ENCODE measurements at regions not wholly inside any gene's neighbourhood (a gene's known extent, or its start where the extent isn't known, plus 50 kb on each side); places are given as distances from the start of the nearest gene placed in this dataset.

DNA sequence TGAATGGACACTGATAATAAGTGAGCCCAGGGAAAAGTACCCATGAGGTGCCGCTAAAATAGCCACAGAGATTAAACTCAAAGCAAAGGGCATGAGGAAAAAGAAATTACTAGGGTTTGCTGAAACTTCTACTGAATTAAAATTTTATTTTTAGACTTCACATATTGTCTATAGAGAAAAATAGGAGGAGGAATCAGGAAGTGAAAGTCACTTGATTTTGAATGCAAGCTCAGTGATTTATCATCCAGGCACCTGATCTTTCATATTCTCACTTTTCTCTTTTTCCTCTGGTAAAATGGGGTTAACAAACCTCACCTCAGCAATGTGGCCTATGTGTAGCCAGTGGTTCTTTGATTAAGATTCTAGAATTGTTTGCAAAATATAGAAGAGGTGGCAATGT, 479.8 kb downstream of the BCL11B start:
- Histone ChIP-seq H3K27ac (ENCODE audit: low read depth in 2 of 2, low read length in 1 of 2) (no peak overlapping the region), H2AFZ (ENCODE audit: low read depth) (no peak overlapping the region), H3K4me1 (ENCODE audit: control insufficient read depth in 1 of 2, insufficient read depth in 2 of 2, low read depth in 1 of 2, low read length in 1 of 2) (no peaks in the 10 kb centered on the region), H3F3A (replicated peaks; ENCODE audit: insufficient read depth) (no peaks in the 10 kb centered on the region), H3K79me2 (ENCODE audit: insufficient read depth) (no peaks in the 10 kb centered on the region), H3K4me3 (ENCODE audit: low read depth in 2 of 2, low read length in 1 of 2) (no peak overlapping the region), H4K20me1 (ENCODE audit: insufficient read depth) (no peaks in the 10 kb centered on the region), H3K4me2 (no peak overlapping the region), H3K9me2 (no peaks in the 10 kb centered on the region; the same call in 1 of the 2 replicates), H3K27me3 (ENCODE audit: insufficient read depth) (no peaks in the 10 kb centered on the region), H3K9me3 (no peaks in the 10 kb centered on the region), H3K36me3 (replicated peaks in 1 of 2; ENCODE audit: control insufficient read depth in 1 of 2, insufficient read depth in 2 of 2, low read length in 1 of 2) (no peaks in the 10 kb centered on the region), H3K9ac (no peak overlapping the region)
- 3% methylated on average over 1 of the region's 1 CpG for whole genome bisulfite sequencing (ENCODE audit: low lambda C conversion rate)
- TF ChIP-seq MEF2A (IDR thresholded peaks at IDR 0.05; ENCODE audit: borderline replicate concordance, low read depth) (no peak), RFX5 (IDR thresholded peaks at IDR 0.05; ENCODE audit: low read length) (no peak), NFIC (IDR thresholded peaks at IDR 0.05; ENCODE audit: borderline replicate concordance) (no peak), FOSL2 (IDR thresholded peaks at IDR 0.05; ENCODE audit: borderline replicate concordance, low read depth) (no peak), USF2 (IDR thresholded peaks at IDR 0.05; ENCODE audit: borderline replicate concordance, low read depth, low read length) (no peak), RCOR1 (IDR thresholded peaks at IDR 0.05; ENCODE audit: low read length) (no peak), SIN3A (IDR thresholded peaks at IDR 0.05; ENCODE audit: borderline replicate concordance, low read depth, low read length) (no peak), TEAD4 (IDR thresholded peaks at IDR 0.05; ENCODE audit: borderline replicate concordance, insufficient read depth) (no peak), TAF1 (IDR thresholded peaks at IDR 0.05; ENCODE audit: borderline replicate concordance, low read depth, low read length) (no peak), ELF1 (IDR thresholded peaks at IDR 0.05) (no peak)
- ChIA-PET POLR2A (no interaction called here), CTCF (no interaction called here)
- no peak for DNase-seq

DNA sequence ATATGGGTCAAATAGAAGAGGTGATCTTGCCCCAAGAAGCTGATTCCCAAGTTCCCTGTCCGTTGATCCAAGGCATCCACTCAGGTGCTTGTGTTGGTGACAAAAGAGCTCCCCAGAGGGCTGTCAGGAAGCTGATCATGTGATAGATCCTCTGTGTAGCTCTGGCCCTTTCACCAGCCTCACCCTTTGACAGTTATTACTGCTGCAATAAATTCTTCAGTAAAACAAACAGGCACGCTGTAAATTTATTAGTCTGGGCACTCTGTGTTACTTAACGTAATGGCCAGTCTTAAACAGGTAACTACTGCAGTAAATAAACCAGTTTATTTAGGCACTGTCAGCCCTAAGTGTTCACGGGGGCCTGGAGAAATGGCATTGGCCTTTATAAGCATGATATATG, 473.9 kb downstream of the BCL11B start:
- Histone ChIP-seq H2AFZ (ENCODE audit: low read depth) (no peak overlapping the region), H3K9me3 (no peaks in the 10 kb centered on the region), H3K4me3 (ENCODE audit: low read depth in 2 of 2, low read length in 1 of 2) (no peak overlapping the region), H3K27ac (ENCODE audit: low read depth in 2 of 2, low read length in 1 of 2) (no peak overlapping the region), H3F3A (replicated peaks; ENCODE audit: insufficient read depth) (no peaks in the 10 kb centered on the region), H4K20me1 (ENCODE audit: insufficient read depth) (no peaks in the 10 kb centered on the region), H3K9ac (no peak overlapping the region), H3K9me2 (no peaks in the 10 kb centered on the region; the same call in 1 of the 2 replicates), H3K4me1 (ENCODE audit: control insufficient read depth in 1 of 2, insufficient read depth in 2 of 2, low read depth in 1 of 2, low read length in 1 of 2) (no peaks in the 10 kb centered on the region), H3K36me3 (replicated peaks in 1 of 2; ENCODE audit: control insufficient read depth in 1 of 2, insufficient read depth in 2 of 2, low read length in 1 of 2) (no peaks in the 10 kb centered on the region), H3K4me2 (no peak overlapping the region), H3K79me2 (ENCODE audit: insufficient read depth) (no peaks in the 10 kb centered on the region), H3K27me3 (ENCODE audit: insufficient read depth) (no peaks in the 10 kb centered on the region)
- CTCF ChIA-PET = no interaction called here
- POLR2A ChIA-PET = no interaction called here
- WGBS (ENCODE audit: low lambda C conversion rate) = 6% methylated on average over 4 of the region's 4 CpGs
- DNase-seq = no peak
- TF ChIP-seq EZH2phosphoT487 (IDR thresholded peaks at IDR 0.05; ENCODE audit: borderline replicate concordance, low read depth) (no peak), POLR2AphosphoS5 (IDR thresholded peaks at IDR 0.05; ENCODE audit: low read depth, low read length) (no peak), USF2 (IDR thresholded peaks at IDR 0.05; ENCODE audit: borderline replicate concordance, low read depth, low read length) (no peak), NRF1 (IDR thresholded peaks at IDR 0.05; ENCODE audit: low read depth, low read length) (no peak), TAF1 (IDR thresholded peaks at IDR 0.05; ENCODE audit: borderline replicate concordance, low read depth, low read length) (no peak), YY1 (IDR thresholded peaks at IDR 0.05; ENCODE audit: low read depth) (no peak)

All from SK-N-SH (cell line).